Stimulated activated CD8-positive, alpha-beta memory T cell treated with anti-CD3 and anti-CD28 coated beads, Interleukin-4, amount 100 ng/mL, for 1 hour (primary cell): ENCODE measurements at regions not wholly inside any gene's neighbourhood (a gene's known extent, or its start where the extent isn't known, plus 50 kb on each side); places are given as distances from the start of the nearest gene placed in this dataset.

Experiments used
- DNase-seq, 2 donors: peaks; one replicate each; pipeline ENCODE4 v3.0.0-alpha.2; 2020; ENCODE audit warnings: low read depth in 2 of 2, low spot score in 1 of 2

- DNase-seq = no peak
These were observed 176.6 kb upstream of the STARD13 start for GRCh38 chr13:33462109-33462508.

GRCh38 chr13:33464345-33464744 is 178.8 kb upstream of the STARD13 start:
- no peak for DNase-seq

GRCh38 chr13:33466262-33466661 is 180.7 kb upstream of the STARD13 start:
- DNase-seq = no peak

GRCh38 chr13:33467556-33467955 is 182.0 kb upstream of the STARD13 start:
- DNase-seq = no peak

- no peak for DNase-seq
These were observed 185.6 kb upstream of the STARD13 start for GRCh38 chr13:33471204-33471603.

- no peak for DNase-seq
These were observed 186.9 kb upstream of the STARD13 start for GRCh38 chr13:33472446-33472845.

GRCh38 chr13:33479105-33479504 is 193.6 kb upstream of the STARD13 start:
- no peak for DNase-seq

GRCh38 chr13:33480561-33480960 is 195.0 kb upstream of the STARD13 start:
- no peak for DNase-seq

- no peak for DNase-seq
These were observed 197.9 kb upstream of the STARD13 start for GRCh38 chr13:33483471-33483870.

- no peak for DNase-seq
These were observed 199.7 kb upstream of the STARD13 start for GRCh38 chr13:33485247-33485646.

GRCh38 chr13:33487575-33488243 is 202.2 kb upstream of the STARD13 start:
- DNase-seq = no peak

- no peak for DNase-seq
These were observed 204.0 kb upstream of the STARD13 start for GRCh38 chr13:33489563-33489962.

GRCh38 chr13:33490461-33491327 is 205.1 kb upstream of the STARD13 start:
- DNase-seq = no peak

- no peak for DNase-seq
These were observed 208.3 kb upstream of the STARD13 start for GRCh38 chr13:33493672-33494365.

- DNase-seq = no peak
These were observed 209.1 kb upstream of the STARD13 start for GRCh38 chr13:33494596-33495204.

- no peak for DNase-seq
These were observed 210.8 kb upstream of the STARD13 start for GRCh38 chr13:33496336-33496735.

GRCh38 chr13:33497146-33497845 is 211.7 kb upstream of the STARD13 start:
- DNase-seq = no peak

GRCh38 chr13:33508060-33508459 is 222.5 kb upstream of the STARD13 start:
- DNase-seq = no peak

GRCh38 chr13:33509642-33510229 is 224.2 kb upstream of the STARD13 start:
- DNase-seq = no peak

- DNase-seq = no peak
These were observed 224.9 kb upstream of the STARD13 start for GRCh38 chr13:33510350-33510970.
